Keratinocyte (primary cell): ENCODE measurements at regions not wholly inside any gene's neighbourhood (a gene's known extent, or its start where the extent isn't known, plus 50 kb on each side); places are given as distances from the start of the nearest gene placed in this dataset.

Source experiments
- CTCF ChIP-seq, 3 experiments: IDR thresholded peaks in 1 of 3; conservative IDR thresholded peaks in 1 of 3; optimal IDR thresholded peaks in 1 of 3; 2 replicates in 2 of 3; 3 replicates in 1 of 3; pipeline versions ENCODE3 to v1.5.1; 2011; ENCODE audit warnings: low read length in 3 of 3, mild to moderate bottlenecking in 3 of 3, moderate library complexity in 2 of 3, control low read depth in 1 of 3, inconsistent platforms in 1 of 3; ENCODE audit not compliant: insufficient read depth in 2 of 3; ENCODE audit errors: extremely low read depth in 1 of 3
- EZH2 ChIP-seq: IDR thresholded peaks from one replicate; pipeline ENCODE4 v1.6.1; 2012; ENCODE audit warnings: inconsistent platforms, mild to moderate bottlenecking, low read length, moderate library complexity

GRCh38 chr15:31811641-31812040, 218.7 kb upstream of the CHRNA7 start:
- TF ChIP-seq CTCF (optimal IDR thresholded peaks at IDR 0.05 in 1 of 3, IDR thresholded peaks at IDR 0.05 in 1 of 3, conservative IDR thresholded peaks at IDR 0.05 in 1 of 3; ENCODE audit: extremely low read depth in 1 of 3, insufficient read depth in 2 of 3, low read length in 3 of 3) (no peak), EZH2 (no peak)
